HEK293 (cell line): ENCODE measurements at regions not wholly inside any gene's neighbourhood (a gene's known extent, or its start where the extent isn't known, plus 50 kb on each side); places are given as distances from the start of the nearest gene placed in this dataset.

Experiments
- ZBTB1 ChIP-seq: fragments of 450-650 bp; formaldehyde crosslinking; IDR thresholded peaks from 2 replicates; pipeline ENCODE4 v1.5.1; 2016; ENCODE audit warnings: missing biosample characterization, missing genetic modification characterization
- ZBTB8A ChIP-seq: fragments of 450-650 bp; formaldehyde crosslinking; IDR thresholded peaks from 2 replicates; pipeline ENCODE4 v1.5.1; 2016; ENCODE audit warnings: missing biosample characterization, missing genetic modification characterization
- ZFHX2 ChIP-seq: fragments of 450-650 bp; formaldehyde crosslinking; conservative IDR thresholded peaks from 2 replicates; pipeline ENCODE4 v1.5.1; 2016; ENCODE audit warnings: missing biosample characterization, missing genetic modification characterization
- ZNF221 ChIP-seq: fragments of 450-650 bp; formaldehyde crosslinking; IDR thresholded peaks from 2 replicates; pipeline ENCODE4 v1.5.1; 2017; ENCODE audit warnings: missing biosample characterization, missing genetic modification characterization, borderline replicate concordance
- ZNF362 ChIP-seq: fragments of 450-650 bp; formaldehyde crosslinking; IDR thresholded peaks from 2 replicates; pipeline ENCODE4 v1.5.1; 2016; ENCODE audit warnings: missing biosample characterization, missing genetic modification characterization
- ZNF530 ChIP-seq: fragments of 450-650 bp; formaldehyde crosslinking; IDR thresholded peaks from 2 replicates; pipeline ENCODE4 v1.5.1; 2016; ENCODE audit warnings: low read depth, missing biosample characterization, missing genetic modification characterization
- TF ChIP-seq, protein P1 (sequence below): fragments of 450-650 bp; formaldehyde crosslinking; IDR thresholded peaks from 2 replicates; pipeline ENCODE4 v1.5.1; 2016; ENCODE audit warnings: missing biosample characterization, missing genetic modification characterization

DNA sequence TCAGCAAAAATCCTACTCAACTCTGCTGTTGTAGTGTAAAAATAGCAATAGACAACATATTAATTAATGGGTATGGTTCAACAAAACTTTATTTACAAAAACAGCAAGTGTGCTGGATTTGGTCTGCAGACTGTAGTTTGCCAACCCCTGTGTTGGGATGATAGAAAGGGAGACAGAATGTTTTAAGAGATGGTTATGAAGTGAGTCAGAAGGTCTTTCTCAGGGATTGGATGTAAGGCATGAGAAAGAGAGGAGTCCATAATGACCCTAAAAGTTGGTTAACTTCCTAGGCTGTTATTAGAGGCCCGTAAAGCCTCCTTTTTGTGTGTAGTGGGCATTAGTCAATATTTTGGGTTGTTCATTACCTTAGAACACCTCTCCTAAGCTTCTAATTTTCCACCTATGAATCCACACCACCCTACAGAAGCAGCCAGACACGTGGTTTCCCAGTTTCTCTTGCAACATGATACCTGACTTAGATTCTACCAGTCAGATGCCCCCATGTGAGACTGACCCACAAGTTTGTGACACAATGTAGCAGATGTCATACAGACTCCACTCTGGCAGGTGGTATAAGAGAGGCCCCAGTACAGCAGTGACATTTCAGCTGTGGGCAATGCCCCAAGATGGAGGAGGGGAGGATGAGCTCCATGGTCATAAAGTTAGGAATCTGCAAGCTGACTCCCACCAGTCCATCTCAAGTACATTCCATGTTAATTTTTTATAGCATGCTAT lies 1015.6 kb downstream of the KCNMA1 start:
- TF ChIP-seq, protein P1, sequence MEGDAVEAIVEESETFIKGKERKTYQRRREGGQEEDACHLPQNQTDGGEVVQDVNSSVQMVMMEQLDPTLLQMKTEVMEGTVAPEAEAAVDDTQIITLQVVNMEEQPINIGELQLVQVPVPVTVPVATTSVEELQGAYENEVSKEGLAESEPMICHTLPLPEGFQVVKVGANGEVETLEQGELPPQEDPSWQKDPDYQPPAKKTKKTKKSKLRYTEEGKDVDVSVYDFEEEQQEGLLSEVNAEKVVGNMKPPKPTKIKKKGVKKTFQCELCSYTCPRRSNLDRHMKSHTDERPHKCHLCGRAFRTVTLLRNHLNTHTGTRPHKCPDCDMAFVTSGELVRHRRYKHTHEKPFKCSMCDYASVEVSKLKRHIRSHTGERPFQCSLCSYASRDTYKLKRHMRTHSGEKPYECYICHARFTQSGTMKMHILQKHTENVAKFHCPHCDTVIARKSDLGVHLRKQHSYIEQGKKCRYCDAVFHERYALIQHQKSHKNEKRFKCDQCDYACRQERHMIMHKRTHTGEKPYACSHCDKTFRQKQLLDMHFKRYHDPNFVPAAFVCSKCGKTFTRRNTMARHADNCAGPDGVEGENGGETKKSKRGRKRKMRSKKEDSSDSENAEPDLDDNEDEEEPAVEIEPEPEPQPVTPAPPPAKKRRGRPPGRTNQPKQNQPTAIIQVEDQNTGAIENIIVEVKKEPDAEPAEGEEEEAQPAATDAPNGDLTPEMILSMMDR = no peak
- TF ChIP-seq ZBTB1 (no peak), ZNF362 (tag by site-specific recombination) (no peak), ZFHX2 (tag by site-specific recombination) (no peak), ZNF530 (tag by site-specific recombination) (no peak), ZBTB8A (no peak), ZNF221 (tag by site-specific recombination) (no peak)
